ENCODE measurements at regions not wholly inside any gene's neighbourhood (a gene's known extent, or its start where the extent isn't known, plus 50 kb on each side); places are given as distances from the start of the nearest gene placed in this dataset.

- no peak for TF ChIP-seq TBP (IDR thresholded peaks at IDR 0.05; ENCODE audit: low read depth, low read length)
Observed at GRCh38 chr5:29148073-29148472, 2045.4 kb upstream of the CDH6 start (continued).

GRCh38 chr5:29143266-29143665, 2050.2 kb upstream of the CDH6 start:
- H2AFZ ChIP-seq (ENCODE audit: low read length), result 0 out of 2 replicates have a peak overlapping the region, but pooled peaks have one; percentile 79
- no peaks in the 10 kb centered on the region for H3K79me1 ChIP-seq (ENCODE audit: low read depth, low read length)
- 85% methylated on average over 1 of the region's 1 CpG; no CpG with 5 or more reads in 1 of the 2 experiments for WGBS, 2 experiments (ENCODE audit: extremely low coverage in 1 of 2, insufficient coverage in 1 of 2, insufficient read length in 1 of 2, insufficient replicate concordance in 2 of 2, low coverage in 1 of 2, low lambda C conversion rate in 2 of 2, missing lambda C conversion rate in 1 of 2)
- H2BK20ac ChIP-seq (ENCODE audit: low read length), result no peak overlapping the region
- no peak overlapping the region for H2BK12ac ChIP-seq (ENCODE audit: low read depth, low read length)
- no peaks in the 10 kb centered on the region for H3K23me2 ChIP-seq (ENCODE audit: low read depth, low read length)
- no peaks in the 10 kb centered on the region for H3K9me3 ChIP-seq (ENCODE audit: insufficient read depth in 2 of 2, low read depth in 1 of 2, low read length in 1 of 2)
- H3K4me3 ChIP-seq (ENCODE audit: extremely low read depth in 1 of 4, insufficient read depth in 2 of 4, low read depth in 3 of 4, low read length in 4 of 4), result no peak overlapping the region
- H3K18ac ChIP-seq (ENCODE audit: extremely low read depth, low read length), result no peak overlapping the region
- no peak overlapping the region for H3K23ac ChIP-seq (ENCODE audit: insufficient read length)
- H3K79me2 ChIP-seq (ENCODE audit: control insufficient read depth in 1 of 2, insufficient read depth in 2 of 2, low read length in 2 of 2), result no peaks in the 10 kb centered on the region
- H3K4me1 ChIP-seq (replicated peaks in 1 of 4; ENCODE audit: control insufficient read depth in 3 of 4, insufficient read depth in 4 of 4, low read length in 3 of 4), result no peaks in the 10 kb centered on the region
- no peak overlapping the region for H3K27ac ChIP-seq (ENCODE audit: low read depth, low read length)
- no peak overlapping the region for H4K8ac ChIP-seq (ENCODE audit: extremely low read depth, insufficient read depth, low read length)
- no peak for DNase-seq (ENCODE audit: low read depth in 1 of 2, low spot score in 2 of 2)
- no peak overlapping the region for H3K14ac ChIP-seq (ENCODE audit: insufficient read length)
- no peak overlapping the region for H3K4me2 ChIP-seq (ENCODE audit: insufficient read depth in 1 of 2, low read depth in 2 of 2, low read length in 2 of 2)
- no peak overlapping the region for H3K9ac ChIP-seq (replicated peaks in 1 of 4; ENCODE audit: extremely low read depth in 1 of 4, low read depth in 3 of 4, low read length in 3 of 4)
- ChIA-PET POLR2A (ENCODE audit: partially characterized antibody) (no interaction called here), CTCF (ENCODE audit: partially characterized antibody) (interaction anchor here (0.9 kb wide), 1 partner anchor 449 kb away, joined by 3 read pairs; no protein-coding TSS in a partner anchor)
- H3K36me3 ChIP-seq (ENCODE audit: control insufficient read depth in 2 of 4, insufficient read depth in 4 of 4, low read length in 3 of 4), result no peaks in the 10 kb centered on the region
- no peak overlapping the region for H4K5ac ChIP-seq (ENCODE audit: insufficient read length, low read depth, low read length)
- no peak overlapping the region for H2AK5ac ChIP-seq (ENCODE audit: low read depth, low read length)
- no peak overlapping the region for H3K56ac ChIP-seq (replicated peaks; ENCODE audit: insufficient read length, low read depth, low read length)
- no peak overlapping the region for H2BK15ac ChIP-seq (ENCODE audit: low read length)
- H2BK5ac ChIP-seq (ENCODE audit: low read depth, low read length), result no peak overlapping the region
- FAIRE-seq, result no peak
- H2BK120ac ChIP-seq (replicated peaks; ENCODE audit: low read depth, low read length), result no peak overlapping the region
- H4K91ac ChIP-seq (replicated peaks; ENCODE audit: insufficient read length, low read length), result no peak overlapping the region
- no peaks in the 10 kb centered on the region for H3K27me3 ChIP-seq (replicated peaks in 1 of 4; ENCODE audit: control insufficient read depth in 3 of 4, extremely low read depth in 1 of 4, insufficient read depth in 3 of 4, low read length in 3 of 4)
- H3K4ac ChIP-seq (replicated peaks; ENCODE audit: insufficient read length, low read depth, low read length), result no peak overlapping the region
- H4K20me1 ChIP-seq (replicated peaks in 1 of 2; ENCODE audit: control insufficient read depth in 1 of 2, insufficient read depth in 2 of 2, low read length in 2 of 2), result no peaks in the 10 kb centered on the region
- TF ChIP-seq TBP (IDR thresholded peaks at IDR 0.05; ENCODE audit: low read depth, low read length), result no peak
- TF ChIP-seq RAD21 (IDR thresholded peaks at IDR 0.05 in 1 of 2, conservative IDR thresholded peaks at IDR 0.05 in 1 of 2; ENCODE audit: low read depth in 2 of 2, low read length in 2 of 2), result no peak
- no peak for TF ChIP-seq SP1 (IDR thresholded peaks at IDR 0.05; ENCODE audit: low read depth, low read length)
- TF ChIP-seq KDM4A (IDR thresholded peaks at IDR 0.05; ENCODE audit: low read depth, low read length, severe bottlenecking), result no peak

All from H1 (cell line).